ENCODE measurements at regions not wholly inside any gene's neighbourhood (a gene's known extent, or its start where the extent isn't known, plus 50 kb on each side); places are given as distances from the start of the nearest gene placed in this dataset.

DNA sequence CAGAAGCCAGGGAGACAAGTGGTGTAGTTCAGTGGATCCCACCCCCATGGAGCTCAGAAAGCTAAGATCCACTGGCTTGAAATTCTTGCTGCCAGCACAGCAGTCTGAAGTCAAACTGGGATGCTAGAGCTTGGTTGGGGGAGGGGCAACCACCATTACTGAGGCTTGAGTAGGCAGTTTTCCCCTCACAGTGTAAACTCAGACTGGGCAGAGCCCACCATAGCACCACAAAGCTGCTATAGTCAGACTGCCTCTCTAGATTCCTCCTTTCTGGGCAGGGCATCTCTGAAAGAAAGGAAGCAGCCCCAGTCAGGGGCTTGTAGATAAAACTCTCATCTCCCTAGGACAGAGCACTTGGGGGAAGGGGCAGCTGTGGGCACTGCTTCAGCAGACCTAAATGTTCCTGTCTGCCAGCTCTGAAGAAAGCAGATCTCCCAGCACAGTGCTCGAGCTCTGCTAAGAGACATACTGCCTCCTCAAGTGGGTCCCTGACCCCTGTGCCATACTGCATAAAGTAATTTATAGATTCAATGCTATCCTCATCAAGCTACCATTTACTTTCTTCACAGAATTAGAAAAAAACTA lies 163.2 kb downstream of the HHIP start:
- TF ChIP-seq, protein P1, sequence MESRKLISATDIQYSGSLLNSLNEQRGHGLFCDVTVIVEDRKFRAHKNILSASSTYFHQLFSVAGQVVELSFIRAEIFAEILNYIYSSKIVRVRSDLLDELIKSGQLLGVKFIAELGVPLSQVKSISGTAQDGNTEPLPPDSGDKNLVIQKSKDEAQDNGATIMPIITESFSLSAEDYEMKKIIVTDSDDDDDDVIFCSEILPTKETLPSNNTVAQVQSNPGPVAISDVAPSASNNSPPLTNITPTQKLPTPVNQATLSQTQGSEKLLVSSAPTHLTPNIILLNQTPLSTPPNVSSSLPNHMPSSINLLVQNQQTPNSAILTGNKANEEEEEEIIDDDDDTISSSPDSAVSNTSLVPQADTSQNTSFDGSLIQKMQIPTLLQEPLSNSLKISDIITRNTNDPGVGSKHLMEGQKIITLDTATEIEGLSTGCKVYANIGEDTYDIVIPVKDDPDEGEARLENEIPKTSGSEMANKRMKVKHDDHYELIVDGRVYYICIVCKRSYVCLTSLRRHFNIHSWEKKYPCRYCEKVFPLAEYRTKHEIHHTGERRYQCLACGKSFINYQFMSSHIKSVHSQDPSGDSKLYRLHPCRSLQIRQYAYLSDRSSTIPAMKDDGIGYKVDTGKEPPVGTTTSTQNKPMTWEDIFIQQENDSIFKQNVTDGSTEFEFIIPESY (IDR thresholded peaks at IDR 0.05), result no peak
- TF ChIP-seq SP1 (IDR thresholded peaks at IDR 0.05), result no peak
- TF ChIP-seq, protein P2, sequence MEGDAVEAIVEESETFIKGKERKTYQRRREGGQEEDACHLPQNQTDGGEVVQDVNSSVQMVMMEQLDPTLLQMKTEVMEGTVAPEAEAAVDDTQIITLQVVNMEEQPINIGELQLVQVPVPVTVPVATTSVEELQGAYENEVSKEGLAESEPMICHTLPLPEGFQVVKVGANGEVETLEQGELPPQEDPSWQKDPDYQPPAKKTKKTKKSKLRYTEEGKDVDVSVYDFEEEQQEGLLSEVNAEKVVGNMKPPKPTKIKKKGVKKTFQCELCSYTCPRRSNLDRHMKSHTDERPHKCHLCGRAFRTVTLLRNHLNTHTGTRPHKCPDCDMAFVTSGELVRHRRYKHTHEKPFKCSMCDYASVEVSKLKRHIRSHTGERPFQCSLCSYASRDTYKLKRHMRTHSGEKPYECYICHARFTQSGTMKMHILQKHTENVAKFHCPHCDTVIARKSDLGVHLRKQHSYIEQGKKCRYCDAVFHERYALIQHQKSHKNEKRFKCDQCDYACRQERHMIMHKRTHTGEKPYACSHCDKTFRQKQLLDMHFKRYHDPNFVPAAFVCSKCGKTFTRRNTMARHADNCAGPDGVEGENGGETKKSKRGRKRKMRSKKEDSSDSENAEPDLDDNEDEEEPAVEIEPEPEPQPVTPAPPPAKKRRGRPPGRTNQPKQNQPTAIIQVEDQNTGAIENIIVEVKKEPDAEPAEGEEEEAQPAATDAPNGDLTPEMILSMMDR (IDR thresholded peaks at IDR 0.05; ENCODE audit: low read depth, low read length, missing input control), result no peak
- no peak for TF ChIP-seq HNF4A (conservative IDR thresholded peaks at IDR 0.05)
- TF ChIP-seq, protein P3, sequence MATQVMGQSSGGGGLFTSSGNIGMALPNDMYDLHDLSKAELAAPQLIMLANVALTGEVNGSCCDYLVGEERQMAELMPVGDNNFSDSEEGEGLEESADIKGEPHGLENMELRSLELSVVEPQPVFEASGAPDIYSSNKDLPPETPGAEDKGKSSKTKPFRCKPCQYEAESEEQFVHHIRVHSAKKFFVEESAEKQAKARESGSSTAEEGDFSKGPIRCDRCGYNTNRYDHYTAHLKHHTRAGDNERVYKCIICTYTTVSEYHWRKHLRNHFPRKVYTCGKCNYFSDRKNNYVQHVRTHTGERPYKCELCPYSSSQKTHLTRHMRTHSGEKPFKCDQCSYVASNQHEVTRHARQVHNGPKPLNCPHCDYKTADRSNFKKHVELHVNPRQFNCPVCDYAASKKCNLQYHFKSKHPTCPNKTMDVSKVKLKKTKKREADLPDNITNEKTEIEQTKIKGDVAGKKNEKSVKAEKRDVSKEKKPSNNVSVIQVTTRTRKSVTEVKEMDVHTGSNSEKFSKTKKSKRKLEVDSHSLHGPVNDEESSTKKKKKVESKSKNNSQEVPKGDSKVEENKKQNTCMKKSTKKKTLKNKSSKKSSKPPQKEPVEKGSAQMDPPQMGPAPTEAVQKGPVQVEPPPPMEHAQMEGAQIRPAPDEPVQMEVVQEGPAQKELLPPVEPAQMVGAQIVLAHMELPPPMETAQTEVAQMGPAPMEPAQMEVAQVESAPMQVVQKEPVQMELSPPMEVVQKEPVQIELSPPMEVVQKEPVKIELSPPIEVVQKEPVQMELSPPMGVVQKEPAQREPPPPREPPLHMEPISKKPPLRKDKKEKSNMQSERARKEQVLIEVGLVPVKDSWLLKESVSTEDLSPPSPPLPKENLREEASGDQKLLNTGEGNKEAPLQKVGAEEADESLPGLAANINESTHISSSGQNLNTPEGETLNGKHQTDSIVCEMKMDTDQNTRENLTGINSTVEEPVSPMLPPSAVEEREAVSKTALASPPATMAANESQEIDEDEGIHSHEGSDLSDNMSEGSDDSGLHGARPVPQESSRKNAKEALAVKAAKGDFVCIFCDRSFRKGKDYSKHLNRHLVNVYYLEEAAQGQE (IDR thresholded peaks at IDR 0.05), result no peak
- TF ChIP-seq, protein P4, sequence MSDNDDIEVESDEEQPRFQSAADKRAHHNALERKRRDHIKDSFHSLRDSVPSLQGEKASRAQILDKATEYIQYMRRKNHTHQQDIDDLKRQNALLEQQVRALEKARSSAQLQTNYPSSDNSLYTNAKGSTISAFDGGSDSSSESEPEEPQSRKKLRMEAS (IDR thresholded peaks at IDR 0.05), result no peak
- TF ChIP-seq, protein P5, sequence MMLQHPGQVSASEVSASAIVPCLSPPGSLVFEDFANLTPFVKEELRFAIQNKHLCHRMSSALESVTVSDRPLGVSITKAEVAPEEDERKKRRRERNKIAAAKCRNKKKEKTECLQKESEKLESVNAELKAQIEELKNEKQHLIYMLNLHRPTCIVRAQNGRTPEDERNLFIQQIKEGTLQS (IDR thresholded peaks at IDR 0.05), result no peak

All from liver (tissue), 3 donors.